ENCODE measurements at regions not wholly inside any gene's neighbourhood (a gene's known extent, or its start where the extent isn't known, plus 50 kb on each side); places are given as distances from the start of the nearest gene placed in this dataset. TPM values are rescaled to one million over a fixed set of nuclear protein-coding genes. Genes with fewer than 3 reads are reported as not detected.

- no peaks in the 10 kb centered on the region for H3K4me1 ChIP-seq (ENCODE audit: insufficient read depth)
- DNase-seq (ENCODE audit: extremely low spot score), result no peak
- H3K36me3 ChIP-seq (ENCODE audit: insufficient read depth), result no peaks in the 10 kb centered on the region
- no peak overlapping the region for H3K4me3 ChIP-seq (ENCODE audit: low read depth, low read length)
- H3K27ac ChIP-seq (ENCODE audit: low read depth), result no peak overlapping the region
Measured at GRCh38 chr7:96407427-96407826, 85.5 kb upstream of the SLC25A13 start.

DNA sequence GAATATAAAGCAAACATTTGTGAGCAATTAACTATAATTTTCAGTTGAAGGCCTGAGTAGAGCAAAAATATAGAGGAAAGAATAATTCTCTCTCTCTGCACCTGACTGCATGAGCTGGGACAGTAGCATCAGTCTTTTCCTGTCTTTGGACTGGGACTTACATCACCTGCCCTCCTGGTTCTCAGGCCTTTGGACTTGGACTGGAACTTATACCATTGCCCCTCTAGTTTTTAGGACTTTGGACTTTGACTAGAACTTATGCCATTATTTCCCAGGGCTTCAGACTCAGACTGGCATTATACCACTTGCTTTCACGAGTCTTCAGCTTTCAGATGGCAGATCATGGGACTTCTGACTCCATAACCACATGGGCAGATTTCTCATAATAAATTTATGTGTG is 81.0 kb upstream of the SLC25A13 start:
- Histone ChIP-seq H3K4me3 (ENCODE audit: low read depth, low read length) (no peak overlapping the region), H3K4me1 (ENCODE audit: insufficient read depth) (no peaks in the 10 kb centered on the region), H3K27ac (ENCODE audit: low read depth) (no peak overlapping the region), H3K36me3 (ENCODE audit: insufficient read depth) (no peaks in the 10 kb centered on the region)
- DNase-seq (ENCODE audit: extremely low spot score), result no peak
- 86% methylated on average over 1 of the region's 1 CpG for WGBS

GRCh38 chr7:96401200-96401599 is 79.3 kb upstream of the SLC25A13 start:
- Histone ChIP-seq H3K36me3 (ENCODE audit: insufficient read depth) (no peaks in the 10 kb centered on the region), H3K4me3 (ENCODE audit: low read depth, low read length) (no peak overlapping the region), H3K4me1 (ENCODE audit: insufficient read depth) (no peaks in the 10 kb centered on the region), H3K27ac (ENCODE audit: low read depth) (no peak overlapping the region)
- DNase-seq (ENCODE audit: extremely low spot score), result no peak
- WGBS, result 43% methylated on average over 2 of the region's 2 CpGs

- Histone ChIP-seq H3K27ac (ENCODE audit: low read depth) (no peak overlapping the region), H3K4me1 (ENCODE audit: insufficient read depth) (no peaks in the 10 kb centered on the region), H3K36me3 (ENCODE audit: insufficient read depth) (no peaks in the 10 kb centered on the region), H3K4me3 (ENCODE audit: low read depth, low read length) (no peak overlapping the region)
- DNase-seq (ENCODE audit: extremely low spot score), result no peak
Measured at GRCh38 chr7:96400518-96400917, 78.6 kb upstream of the SLC25A13 start.

GRCh38 chr7:96400001-96400400 is 78.1 kb upstream of the SLC25A13 start:
- Histone ChIP-seq H3K27ac (ENCODE audit: low read depth) (no peak overlapping the region), H3K4me1 (ENCODE audit: insufficient read depth) (no peaks in the 10 kb centered on the region), H3K36me3 (ENCODE audit: insufficient read depth) (no peaks in the 10 kb centered on the region), H3K4me3 (ENCODE audit: low read depth, low read length) (no peak overlapping the region)
- DNase-seq (ENCODE audit: extremely low spot score), result no peak
- WGBS, result 90% methylated on average over 1 of the region's 1 CpG

DNA sequence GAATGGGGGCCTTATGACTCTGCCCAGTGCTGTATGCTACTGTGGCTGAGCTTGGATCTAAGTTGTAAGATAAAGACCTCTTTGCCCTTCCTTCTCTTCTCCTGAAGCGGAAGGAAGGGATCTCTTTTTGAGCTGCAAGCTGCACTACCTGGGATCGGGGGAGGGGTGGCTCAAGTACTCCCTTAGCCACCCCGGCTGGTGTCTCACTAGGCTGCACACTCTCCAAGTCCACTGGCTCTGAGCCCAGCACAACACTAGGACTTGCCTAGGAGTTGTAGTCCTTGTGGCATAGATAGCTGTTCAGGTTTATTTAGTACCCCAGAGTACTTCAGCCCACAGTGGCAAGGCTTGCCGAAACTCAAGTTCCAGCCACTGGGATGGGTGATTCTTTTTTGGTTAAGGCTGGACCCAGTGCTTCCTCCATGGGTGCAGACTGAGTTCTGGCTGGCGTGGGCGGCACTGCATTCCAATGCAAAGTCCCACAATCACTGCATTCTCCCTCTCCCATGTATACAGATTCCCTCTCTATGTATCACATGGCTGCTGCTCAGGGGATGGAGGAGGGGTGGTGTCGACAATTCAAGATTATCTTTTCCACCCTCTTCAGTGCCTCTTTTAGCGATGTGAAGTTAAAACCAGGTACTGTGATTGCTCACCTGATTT is 76.2 kb upstream of the SLC25A13 start:
- Histone ChIP-seq H3K4me1 (ENCODE audit: insufficient read depth) (no peaks in the 10 kb centered on the region), H3K27ac (ENCODE audit: low read depth) (no peak overlapping the region), H3K36me3 (ENCODE audit: insufficient read depth) (no peaks in the 10 kb centered on the region), H3K4me3 (ENCODE audit: low read depth, low read length) (no peak overlapping the region)
- DNase-seq (ENCODE audit: extremely low spot score), result no peak
- 82% methylated on average over 8 of the region's 8 CpGs for WGBS

- H3K27ac ChIP-seq (ENCODE audit: low read depth), result no peak overlapping the region
- no peaks in the 10 kb centered on the region for H3K4me1 ChIP-seq (ENCODE audit: insufficient read depth)
- no peaks in the 10 kb centered on the region for H3K36me3 ChIP-seq (ENCODE audit: insufficient read depth)
- no peak overlapping the region for H3K4me3 ChIP-seq (ENCODE audit: low read depth, low read length)
- DNase-seq (ENCODE audit: extremely low spot score), result no peak
- 45% methylated on average over 8 of the region's 8 CpGs for WGBS
Measured at GRCh38 chr7:96388620-96389383, 66.9 kb upstream of the SLC25A13 start.

GRCh38 chr7:96388166-96388565 is 66.3 kb upstream of the SLC25A13 start:
- whole genome bisulfite sequencing, result 32% methylated on average over 2 of the region's 2 CpGs
- Histone ChIP-seq H3K4me1 (ENCODE audit: insufficient read depth) (no peaks in the 10 kb centered on the region), H3K36me3 (ENCODE audit: insufficient read depth) (no peaks in the 10 kb centered on the region), H3K4me3 (ENCODE audit: low read depth, low read length) (no peak overlapping the region), H3K27ac (ENCODE audit: low read depth) (no peak overlapping the region)
- no peak for DNase-seq (ENCODE audit: extremely low spot score)

DNA sequence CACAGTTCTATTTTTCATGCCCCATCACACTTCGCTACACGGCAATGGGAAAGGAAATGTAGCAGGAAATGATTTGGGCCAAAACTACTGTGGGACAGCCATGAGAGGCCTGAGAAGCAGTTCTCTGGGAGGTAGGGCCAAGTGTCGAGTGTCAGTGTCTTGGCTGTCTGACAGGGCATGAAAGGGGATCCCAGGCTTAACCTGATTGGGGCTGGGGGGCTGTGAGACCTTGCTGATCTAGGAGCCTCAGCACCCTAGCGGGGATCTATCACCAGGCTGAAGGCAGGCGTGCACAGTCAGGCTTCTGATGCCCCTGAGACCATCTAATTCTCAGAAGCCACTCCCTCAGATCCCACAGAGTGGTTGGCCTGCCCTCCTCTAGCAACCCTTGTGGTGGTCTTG is 58.2 kb upstream of the SLC25A13 start:
- Histone ChIP-seq H3K27ac (ENCODE audit: low read depth) (no peak overlapping the region), H3K36me3 (ENCODE audit: insufficient read depth) (no peaks in the 10 kb centered on the region), H3K4me3 (ENCODE audit: low read depth, low read length) (no peak overlapping the region), H3K4me1 (ENCODE audit: insufficient read depth) (no peaks in the 10 kb centered on the region)
- no peak for DNase-seq (ENCODE audit: extremely low spot score)
- 66% methylated on average over 5 of the region's 5 CpGs for WGBS

- Histone ChIP-seq H3K27ac (ENCODE audit: low read depth) (no peak overlapping the region), H3K36me3 (ENCODE audit: insufficient read depth) (no peaks in the 10 kb centered on the region), H3K4me1 (ENCODE audit: insufficient read depth) (no peaks in the 10 kb centered on the region), H3K4me3 (ENCODE audit: low read depth, low read length) (no peak overlapping the region)
- DNase-seq (ENCODE audit: extremely low spot score), result no peak
Measured at GRCh38 chr7:96377399-96377798, 55.5 kb upstream of the SLC25A13 start.

Small RNA genes in the stretch of these regions (small RNA-seq; reads per million reads assigned to genes)
- not detected for gene RNU7-188P

Measured in urinary bladder (tissue), 4 donors.